SK-MEL-5 (cell line): ENCODE measurements at regions not wholly inside any gene's neighbourhood (a gene's known extent, or its start where the extent isn't known, plus 50 kb on each side); places are given as distances from the start of the nearest gene placed in this dataset.

Experiments used
- DNase-seq: peaks from one replicate; pipeline ENCODE4 v3.0.0-alpha.2; 2016; ENCODE audit warnings: low read depth, low spot score
- in situ Hi-C: cut with HindIII; loops from 2 replicates; pipeline ENCODE4 v1.10.0; 2016; ENCODE audit warnings: low sequenced_read_pairs, high pct_unique_total_duplicates, low pct_unique_long_range_greater_than_20kb
- small RNA-seq, 2 experiments: library from RNA; depleted of rRNA; stranded (forward); fragments of <200 nt; gene quantifications; one replicate each; pipeline ENCODE3, GENCODE V24; 2014

DNA sequence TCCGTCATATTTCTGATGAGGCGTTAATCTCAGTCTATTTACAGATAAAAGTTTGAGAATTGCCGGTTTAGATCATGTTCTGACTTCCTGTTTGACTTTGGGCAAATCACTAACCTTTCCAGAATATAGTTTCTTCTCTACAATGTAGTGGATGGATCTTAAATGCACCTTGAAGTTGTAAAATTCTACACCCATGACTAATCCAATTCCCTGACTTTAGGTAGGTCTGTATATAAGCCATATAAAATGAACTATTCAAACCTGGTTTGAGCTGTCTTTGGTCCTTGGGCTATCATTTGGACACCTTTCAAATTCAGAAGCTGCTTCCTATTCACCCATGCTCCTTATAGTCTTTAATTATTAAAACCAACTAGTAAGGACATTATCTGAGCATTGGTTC, 52.2 kb upstream of the BLID start:
- in situ Hi-C loops, result no loop called here
- no peak for DNase-seq

DNA sequence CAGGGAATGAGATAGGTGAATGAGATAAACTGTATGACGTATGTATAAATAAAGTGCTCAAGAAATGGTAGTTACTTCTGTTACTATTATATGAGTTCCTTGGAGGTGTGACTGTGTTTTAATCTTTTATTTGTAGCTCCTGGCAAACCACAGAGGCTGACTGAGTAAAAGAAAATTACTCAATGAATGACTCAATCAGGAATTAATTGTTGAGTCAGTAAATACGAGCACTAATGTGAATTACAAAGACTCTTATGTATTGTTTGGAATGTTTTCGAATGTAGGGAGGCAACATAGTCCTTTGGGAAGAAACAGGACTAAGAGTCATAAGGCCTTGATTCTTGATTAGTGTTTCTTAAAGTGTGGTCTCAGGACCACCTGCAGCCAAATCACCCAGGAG, 51.1 kb upstream of the BLID start:
- no peak for DNase-seq
- in situ Hi-C loops, result no loop called here

DNA sequence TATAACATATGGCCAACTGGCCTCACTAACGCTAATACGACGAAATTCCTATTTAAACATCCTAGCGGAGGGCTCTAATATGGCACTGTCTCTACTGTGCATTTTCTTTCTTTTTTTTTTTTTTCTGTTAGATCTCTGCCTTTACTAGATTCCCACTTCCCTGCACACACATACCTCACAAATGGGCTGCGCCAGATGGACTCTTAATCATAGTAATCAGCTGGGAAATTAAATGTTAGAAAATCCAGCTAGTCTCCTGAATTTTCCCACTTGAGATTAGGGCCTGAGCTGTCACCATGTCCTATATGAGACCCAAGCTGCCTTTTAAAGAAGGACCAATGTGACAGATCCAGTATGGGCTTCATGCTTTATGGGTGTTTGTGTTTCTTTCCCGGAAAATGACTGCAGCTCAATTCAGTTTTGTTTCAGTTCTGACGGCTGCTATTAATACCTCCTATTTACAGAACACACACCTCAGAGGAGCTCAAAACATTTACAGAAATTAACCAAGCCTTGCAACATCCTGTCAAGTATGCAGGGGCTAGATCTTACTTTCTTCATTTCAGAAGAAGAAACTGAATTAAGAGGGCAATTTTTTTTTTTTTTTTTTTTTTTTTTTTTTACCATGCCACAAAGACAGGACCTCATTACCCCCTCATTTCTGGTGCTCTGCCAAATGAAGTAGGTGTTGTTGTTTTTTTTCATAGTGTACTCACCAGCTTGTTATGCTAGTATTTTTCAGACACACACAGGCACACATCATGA, 49.8 kb upstream of the BLID start:
- in situ Hi-C loops, result no loop called here
- no peak for DNase-seq

Small RNA genes in the stretch of these regions (small RNA-seq; reads per million reads assigned to genes)
- gene RNU4ATAC10P, result 0 reads per million in 2 experiments
- gene RNU4ATAC5P, result 0 to 0.05 reads per million in 2 experiments
- gene RNU6-592P, result 0 reads per million in 2 experiments
